ENCODE measurements at regions not wholly inside any gene's neighbourhood (a gene's known extent, or its start where the extent isn't known, plus 50 kb on each side); places are given as distances from the start of the nearest gene placed in this dataset.

DNA sequence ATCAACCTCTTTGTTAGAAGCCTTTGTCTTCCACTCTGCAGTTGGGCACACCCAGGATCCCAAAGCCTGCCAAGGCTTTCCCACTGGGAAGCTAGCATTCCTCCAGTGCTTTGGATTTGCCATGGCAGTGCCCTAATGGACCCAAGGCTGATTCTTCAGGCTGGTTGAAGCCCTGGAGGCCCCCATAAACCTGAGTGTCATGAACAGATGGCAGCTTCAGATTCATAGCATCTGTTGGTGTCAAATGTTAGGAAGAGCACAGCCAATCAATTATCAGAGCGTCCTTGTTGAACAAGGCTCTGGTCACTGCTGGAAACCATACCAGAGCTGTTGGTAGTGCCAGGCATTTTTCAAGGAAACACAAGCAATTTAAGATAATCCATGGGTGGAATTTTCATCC is 241.1 kb upstream of the KLF4 start:
- no peak for DNase-seq

DNA sequence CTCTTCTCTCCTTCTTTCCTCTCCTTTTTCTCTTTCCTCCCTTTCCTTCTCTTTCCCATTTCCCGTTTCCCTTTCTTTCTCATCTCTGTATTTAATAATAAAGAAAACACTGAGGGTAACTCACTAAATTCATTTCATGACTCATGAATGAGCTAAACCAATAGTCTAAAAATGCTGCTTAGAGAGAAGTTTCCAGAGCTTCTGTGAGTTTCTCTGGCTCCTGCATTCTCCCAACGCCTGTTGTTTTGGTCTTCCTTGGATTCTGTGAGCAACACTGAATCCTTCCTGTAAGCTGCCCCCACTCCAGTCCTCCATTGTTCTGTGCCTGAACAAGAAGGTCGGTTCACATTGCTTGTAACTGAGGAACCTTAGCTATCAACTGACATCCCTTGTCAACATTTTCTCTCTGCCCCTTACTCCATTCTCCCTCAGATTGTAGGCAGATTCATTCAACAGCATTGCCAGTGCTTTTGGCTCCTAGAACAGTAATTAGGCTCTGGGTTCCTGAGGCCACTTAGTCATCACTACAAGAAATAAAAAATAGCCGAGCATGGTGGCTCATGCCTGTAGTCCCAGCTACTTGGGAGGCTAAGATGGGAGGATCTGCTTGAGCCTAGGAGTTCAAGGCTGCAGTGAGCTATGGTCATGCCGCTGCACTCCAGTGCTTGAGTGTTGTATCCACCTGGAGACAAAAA is 237.7 kb upstream of the KLF4 start:
- DNase-seq: no peak

DNA sequence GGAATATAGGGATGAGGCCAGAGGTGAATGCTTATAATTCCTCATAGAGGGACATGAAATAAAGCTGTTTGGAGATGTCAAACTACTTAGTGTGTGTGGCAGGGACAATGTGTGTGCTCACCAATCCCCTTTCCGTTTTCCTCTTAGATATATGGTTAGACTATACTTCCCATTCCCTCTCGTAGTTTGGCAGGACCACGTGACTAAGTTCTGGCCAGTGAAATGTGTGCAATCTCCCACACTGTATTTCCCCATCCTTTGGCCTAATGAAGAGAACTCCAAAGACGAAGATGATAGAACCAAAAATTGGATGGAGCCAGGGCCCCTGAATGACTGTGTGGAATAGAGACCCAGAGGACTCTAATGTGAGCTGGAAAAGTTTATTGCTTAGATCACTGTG is 233.4 kb upstream of the KLF4 start:
- DNase-seq: no peak

DNA sequence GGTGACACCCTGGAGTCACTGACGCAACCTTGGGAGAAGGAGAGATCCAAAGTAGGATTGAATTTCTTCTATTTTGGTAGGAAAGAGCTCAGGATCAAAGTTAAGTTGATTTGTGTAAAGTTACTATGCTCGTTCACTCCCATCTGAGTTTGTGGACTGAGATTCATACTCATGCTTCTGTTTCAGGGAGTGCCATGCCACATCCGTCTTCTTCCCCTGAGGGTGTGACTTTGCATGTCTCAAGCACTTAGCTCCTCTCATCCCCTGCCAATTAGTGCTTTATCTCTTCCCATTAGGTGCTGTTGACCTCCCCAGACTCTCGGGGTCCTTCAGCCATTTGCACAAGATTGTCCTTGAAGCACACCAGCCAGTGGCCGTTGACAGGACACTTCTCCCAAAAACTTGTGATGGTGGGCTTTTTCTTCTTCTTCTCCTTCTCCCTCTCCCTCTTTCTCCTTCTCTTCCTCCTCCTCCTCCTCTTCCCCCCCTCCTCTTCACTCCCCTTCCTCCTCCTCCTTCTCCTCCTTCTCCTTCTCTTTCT is 232.2 kb upstream of the KLF4 start:
- no peak for DNase-seq

DNA sequence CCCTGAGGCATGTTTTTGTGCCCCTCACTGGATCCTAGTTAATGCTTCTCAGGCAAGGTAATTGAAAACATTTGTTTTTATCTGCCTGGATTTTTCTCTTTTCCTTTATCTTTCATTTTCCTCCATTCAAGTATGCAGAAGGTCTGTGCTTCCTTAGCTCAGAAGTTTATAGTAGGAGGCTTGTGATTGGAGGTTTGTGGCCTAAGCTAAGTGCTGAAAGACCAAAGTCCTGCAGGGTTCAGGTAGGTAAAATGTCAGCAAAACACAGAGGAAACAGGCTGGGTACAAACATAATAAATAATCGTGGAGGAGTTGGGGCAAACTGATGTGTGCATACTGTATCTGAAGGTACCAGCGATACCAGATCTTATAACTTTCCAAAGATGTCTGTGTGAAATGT is 230.9 kb upstream of the KLF4 start:
- no peak for DNase-seq

DNA sequence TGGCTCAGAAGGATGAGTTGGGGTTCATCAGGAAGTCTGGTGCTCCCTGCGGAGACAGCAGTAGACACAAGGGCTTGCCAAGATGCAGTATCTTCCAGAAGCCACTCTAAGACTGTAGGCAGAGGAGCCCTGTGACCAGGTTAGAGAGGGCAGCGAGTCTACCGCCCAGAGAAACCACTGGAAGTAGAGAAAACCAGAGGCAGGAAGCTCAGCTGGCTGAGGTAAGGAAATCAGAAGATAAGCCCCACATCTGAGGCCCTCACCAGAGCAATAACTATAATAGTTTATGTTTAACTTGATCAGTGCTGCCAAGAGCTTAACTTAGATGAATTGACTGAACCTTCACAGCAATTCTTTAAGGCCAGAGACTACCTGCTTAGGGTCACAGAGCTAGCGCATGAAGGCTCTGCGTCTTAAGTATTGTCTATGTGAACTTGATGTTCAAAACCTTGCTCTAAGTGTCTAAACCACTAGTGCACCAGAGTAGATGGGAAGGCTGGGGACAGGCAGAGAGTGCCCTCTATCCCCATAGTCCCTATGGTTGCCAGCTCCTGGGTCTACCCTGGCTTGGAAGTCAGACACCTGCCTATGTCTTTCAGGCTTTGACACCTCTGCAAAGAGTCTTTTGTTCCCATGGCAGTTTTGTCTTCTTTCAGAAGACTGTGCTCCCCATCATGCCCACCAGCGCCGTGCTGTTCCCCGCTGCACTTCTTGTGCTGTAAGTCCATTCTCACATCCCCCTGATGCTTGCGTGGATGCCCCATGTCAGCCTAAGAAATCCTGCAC is 228.2 kb upstream of the KLF4 start:
- no peak for DNase-seq

DNA sequence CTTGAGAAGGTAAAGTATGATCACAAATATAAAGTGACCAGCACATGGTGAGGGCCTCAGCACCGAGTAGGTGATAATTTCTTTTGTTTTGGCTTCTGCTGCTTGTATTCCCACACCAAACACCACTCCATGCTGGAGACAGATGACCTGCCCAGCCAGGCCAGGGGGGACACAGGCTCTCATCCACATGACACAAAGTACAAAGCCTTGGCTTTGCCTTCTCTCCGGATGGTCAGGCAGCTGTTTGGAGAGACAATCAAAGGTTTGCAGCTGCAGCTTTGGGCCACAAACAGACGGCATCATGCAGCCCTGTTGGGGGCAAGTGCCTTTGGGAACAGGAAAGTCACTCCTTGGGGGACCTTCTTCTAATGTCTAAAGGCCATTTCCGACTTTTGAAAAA is 226.2 kb upstream of the KLF4 start:
- no peak for DNase-seq

DNA sequence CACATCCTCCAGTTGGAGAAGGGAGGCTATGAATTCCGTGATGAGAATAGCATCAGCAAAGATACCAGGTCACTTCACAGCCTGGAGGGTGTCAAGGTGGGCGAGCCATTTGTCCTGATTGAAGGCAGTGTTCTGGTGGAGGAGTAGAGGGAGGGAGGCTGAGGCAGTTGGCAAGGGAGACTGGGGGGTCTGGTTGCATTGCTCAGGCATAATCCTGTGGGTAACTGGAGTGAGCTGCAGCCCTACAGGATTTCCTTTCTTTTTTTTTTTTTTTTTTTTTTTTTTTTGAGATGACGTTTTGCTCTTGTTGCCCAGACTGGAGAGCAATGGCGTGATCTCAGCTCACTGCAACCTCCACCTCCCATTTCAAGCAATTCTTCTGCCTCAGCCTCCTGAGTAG is 223.9 kb upstream of the KLF4 start:
- no peak for DNase-seq

DNA sequence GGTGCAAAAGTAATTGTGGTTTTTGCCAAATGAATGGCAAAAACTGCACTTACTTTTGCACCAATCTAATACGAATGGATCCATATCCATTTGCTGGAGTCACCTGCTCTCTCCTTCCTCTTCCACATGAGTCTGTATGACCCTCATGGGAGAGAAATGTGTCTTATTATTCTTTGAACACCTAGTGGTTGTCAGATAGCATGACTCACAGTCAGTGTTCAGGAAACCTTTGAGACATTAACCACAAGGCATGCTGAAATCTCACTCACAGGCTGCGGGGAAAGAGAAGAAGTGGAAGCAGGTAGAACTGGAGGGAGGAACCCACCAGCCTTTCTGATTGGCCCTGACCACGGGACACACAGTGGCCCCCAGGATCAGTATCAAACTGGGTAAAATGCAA is 222.8 kb upstream of the KLF4 start:
- no peak for DNase-seq

DNA sequence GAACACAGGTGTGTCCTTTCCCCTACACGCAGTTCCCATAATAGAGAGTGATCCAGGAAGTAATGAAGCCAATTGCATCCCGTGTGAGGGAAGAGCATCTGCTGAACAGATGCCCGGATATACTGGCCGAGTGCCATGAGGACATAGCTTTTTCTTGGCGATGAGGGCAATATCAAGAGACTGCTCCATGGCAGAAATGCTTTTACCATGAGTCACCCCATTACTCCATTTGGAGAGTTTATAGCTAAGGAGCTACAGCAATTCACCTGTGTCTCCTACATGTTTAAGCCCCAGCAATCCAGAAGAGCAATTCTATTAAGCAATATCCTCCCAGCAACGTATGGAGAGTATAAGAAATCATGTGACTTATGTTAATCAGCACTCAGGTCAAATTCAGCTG is 222.0 kb upstream of the KLF4 start:
- no peak for DNase-seq

DNA sequence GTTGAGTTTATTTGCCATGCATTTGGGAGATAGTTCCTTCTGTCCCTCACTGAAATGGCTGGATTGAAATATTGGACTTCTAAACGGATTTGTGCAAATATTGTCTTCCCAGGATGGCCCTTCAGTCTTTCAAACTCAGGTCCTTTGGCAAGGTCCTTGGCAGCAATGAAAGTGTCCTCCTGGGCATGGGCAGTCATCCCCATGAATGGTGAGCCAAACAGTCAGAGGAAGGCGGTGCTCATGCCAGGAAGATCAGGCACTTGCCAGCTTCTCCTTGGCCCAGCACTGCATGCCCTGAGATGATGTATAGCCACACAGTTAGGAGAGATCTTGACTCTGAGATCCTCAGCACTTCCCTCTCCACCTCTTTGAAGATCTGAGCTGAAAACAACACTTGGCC is 221.4 kb upstream of the KLF4 start:
- DNase-seq: no peak

DNA sequence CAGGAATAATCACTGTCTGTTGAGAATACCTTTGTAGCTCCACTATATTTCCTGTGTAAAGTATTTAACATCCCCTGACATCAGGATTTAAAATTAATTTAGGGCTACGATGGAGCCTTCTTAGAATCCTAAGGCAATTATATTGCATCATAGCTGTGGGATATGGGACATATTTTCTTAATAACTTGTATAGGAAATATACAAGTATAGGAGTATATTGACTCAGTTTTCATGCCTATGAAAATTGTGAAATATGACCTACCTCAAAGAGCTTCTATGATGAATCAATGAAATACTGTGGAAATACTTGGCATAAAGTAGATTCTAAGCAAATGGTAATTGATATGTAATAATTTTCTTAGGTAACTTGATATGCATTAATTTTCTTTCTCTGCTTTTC is 221.0 kb upstream of the KLF4 start:
- no peak for DNase-seq

DNA sequence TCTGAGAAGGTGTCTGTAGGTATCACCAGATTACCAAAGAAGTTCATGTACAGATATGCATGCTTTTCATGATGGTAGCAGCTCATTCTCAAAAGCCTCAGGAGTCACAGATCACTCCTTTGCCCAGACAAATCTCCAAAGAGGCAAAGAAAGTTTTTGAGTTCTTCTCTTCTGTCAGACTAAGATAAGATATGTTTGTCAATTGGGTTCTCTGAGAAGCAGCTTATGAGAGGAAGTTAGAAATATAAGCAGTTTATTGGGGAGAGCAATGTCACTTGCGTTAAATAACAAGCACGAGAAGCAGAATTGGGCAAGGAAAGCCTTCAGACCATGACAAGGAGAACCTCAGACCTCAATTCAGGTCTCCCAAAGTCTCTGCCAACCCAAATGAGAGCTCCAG is 219.2 kb upstream of the KLF4 start:
- DNase-seq: no peak

DNA sequence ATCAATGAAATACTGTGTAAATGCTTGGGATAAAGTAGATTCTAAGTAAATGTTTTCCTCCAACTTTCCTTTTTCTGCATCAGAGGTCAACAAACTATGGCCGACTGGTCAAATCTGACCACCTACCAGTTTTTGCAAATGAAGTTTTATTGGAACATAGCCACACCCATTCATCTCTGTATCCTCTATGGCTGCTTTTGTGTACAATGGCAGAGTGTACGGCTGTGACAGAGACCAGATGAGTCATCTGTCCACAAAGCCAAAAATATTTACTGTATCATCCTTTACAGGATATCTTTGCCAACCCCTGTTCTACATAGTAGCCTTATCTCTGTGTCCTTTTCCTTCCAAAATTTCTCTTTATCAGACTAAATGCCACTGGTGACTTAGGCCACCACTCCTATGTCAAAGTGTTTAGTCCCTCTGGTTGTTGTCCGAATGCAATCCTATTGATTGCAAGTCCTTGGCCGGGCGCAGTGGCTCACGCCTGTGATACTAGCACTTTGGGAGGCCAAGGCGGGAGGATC is 218.4 kb upstream of the KLF4 start:
- DNase-seq: no peak

DNA sequence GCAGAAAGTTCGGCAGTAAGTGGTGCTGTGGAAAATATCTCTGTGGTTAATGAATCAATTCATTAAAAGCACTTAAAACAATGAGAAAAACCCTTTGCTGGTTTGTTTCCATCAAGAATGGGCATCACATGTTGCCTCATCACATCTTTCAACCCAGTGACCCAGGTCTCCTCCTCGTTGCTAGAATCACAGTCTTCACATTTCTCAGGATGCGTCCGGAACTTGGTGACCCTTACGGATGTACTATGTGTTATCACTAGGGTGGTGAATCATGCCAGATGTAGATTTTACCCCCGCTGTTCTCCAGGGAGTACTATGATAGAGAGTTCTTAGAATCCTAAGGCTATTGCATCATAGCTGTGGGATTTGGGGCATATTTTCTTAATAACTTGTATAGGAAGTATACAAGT is 217.9 kb upstream of the KLF4 start:
- DNase-seq: no peak

DNA sequence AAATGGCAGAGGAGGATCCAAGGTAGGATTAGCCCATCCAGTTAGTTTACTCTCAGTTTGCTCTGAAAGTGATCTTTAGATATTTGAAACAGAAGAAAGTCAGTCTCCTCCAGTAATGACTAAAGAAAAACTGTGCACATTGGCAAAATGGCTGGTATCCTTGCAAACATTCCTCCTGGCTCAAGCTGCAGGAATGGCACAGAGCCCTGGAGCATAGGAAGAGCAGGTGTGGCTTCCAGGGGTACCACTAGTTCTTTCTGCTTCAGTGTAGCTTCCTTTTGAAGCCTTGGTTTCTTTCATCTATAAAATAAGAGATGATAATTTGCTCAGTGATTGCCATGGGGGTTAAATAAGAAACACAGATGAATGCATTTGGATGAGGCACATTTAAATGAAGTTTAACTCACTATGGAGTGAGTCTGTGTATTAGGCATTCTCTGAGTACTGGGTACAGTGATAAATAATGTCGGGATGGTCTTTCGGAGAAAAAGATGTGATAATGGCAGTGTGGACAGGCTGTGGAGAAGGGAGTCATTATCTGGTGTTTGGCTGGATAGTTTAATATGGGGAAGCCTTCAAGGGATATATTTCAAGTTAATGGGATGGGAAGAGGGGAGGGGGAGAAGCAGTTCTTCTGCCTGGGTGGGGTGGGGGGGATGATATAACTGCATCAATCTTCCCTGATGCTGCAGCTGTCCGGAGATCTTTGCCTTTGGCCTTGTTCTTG is 217.3 kb upstream of the KLF4 start:
- no peak for DNase-seq

DNA sequence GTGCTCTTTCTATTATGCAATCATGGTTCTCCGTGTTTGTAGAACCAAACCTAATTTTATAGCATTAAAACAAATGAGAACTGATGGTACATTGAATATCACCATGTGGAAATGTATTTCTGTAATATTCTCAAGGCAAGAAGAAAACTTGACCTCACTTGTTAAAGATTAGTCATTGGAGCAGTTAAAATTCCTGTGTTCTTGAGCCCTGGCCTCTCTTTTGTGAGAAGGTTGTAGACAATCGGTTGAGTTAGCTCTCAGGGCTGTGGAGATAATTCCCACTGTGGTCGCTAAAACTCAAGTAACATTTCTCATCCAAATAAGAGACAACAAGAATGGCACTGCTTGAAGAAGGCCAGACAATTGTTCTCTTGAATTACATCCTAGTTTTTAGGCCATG is 216.0 kb upstream of the KLF4 start:
- DNase-seq: no peak

DNA sequence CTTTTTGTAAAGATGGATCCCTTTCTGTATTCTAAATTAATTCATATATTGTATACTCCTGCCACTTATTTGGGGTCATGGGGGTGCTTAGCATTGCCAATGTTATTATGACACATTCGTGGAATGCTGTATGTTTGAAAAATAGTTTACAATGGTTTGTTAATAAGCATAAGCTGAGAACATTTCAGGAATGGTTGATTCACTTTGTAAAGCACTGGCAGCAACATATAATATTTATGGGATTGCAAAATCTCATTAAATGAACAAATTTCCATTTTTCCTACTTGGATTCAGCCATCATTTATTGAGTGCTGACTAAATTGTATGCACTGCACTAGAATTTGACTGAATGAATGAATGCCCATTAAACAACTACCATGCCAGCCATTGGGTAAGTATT is 215.2 kb upstream of the KLF4 start:
- DNase-seq: no peak

DNA sequence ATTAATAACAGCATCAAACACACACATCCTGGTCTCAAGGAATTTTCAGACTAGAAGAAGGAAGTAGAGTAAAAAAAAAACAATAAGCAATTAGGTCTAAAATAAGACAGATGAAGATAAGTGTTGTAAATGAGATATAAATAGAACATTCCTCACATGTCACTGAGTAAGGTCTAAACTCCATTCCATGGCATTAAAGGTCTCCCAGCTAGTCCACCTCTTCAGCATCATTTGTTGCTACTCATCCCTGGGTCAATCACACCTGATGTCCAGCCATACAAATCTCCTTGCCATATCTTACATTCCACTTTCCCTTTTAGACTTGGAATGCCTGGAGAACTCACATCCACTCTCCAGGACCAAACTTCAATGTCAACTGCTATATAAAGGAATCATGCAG is 214.1 kb upstream of the KLF4 start:
- no peak for DNase-seq

DNA sequence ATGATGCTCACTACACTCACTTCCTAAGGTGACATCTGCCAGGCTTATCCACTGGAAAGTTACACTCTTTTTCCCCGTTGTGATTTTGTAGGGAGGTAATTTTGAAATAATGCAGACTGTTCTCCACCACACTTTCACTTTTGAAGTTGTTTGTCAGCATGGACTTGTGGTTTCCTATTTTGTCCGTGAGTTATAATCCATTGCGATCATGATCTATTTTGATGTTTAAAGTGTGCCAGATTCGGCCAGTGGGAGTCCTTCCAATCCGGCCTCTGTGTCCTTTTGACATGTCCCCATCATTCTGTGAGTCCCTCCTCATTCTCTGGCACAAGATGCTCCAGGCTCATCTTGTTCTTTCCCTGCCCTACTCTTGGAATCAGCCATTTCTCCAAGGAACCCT is 211.3 kb upstream of the KLF4 start:
- DNase-seq: no peak

DNA sequence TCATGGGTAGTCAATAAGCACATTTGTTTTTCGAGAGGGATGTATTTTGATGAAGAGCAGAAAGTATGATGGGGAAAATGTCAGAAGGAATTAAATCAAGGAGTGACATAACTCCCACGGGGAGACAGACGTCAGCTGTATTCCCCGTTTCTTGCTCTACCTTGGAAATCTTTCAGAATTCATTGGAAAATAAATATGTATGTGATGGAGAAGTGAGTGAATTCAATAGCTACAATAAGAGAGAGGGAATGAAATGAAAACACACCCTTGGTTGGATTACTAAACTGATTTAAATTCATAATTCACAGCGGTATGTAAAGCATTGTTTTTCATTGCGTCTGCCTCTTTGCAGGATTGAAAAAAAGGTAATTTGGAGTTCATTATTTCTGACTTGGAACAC is 209.7 kb upstream of the KLF4 start:
- DNase-seq: no peak

DNA sequence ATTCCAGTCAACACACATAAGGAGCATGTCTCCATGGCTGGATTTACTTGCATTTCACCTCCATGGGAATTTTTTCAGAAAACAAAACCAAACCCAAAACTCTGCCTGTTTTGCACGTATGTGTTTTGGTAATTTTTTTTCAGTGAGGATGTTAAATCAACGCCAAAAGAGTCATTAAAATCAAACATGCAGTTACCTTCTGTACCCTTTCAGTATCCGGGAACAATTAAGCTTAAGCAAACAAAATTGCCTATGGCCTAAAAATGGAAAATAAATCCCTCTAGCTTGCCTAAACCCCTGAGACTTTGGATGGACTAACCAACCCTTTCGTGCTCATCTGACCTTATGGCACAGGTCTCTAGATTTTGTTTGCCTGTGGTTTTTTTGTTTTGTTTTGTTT is 209.2 kb upstream of the KLF4 start:
- DNase-seq: no peak

DNA sequence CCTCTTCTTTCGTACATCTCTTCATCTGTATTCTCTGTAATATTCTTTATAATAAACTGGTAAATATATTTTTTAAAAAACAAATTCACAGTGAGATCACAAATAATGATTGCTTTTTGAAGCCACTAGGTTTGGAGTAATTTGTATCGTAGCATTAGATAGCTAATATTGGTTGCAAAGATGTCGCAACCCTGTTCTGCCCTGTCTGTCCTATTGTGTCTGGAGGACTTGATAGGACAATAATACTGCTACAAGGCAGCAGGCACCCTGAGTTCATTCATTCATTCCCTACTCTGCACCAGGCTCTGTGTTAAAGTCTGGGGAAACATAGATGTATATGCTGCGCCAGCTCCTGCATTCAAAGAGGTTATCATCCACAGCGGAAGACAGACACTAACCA is 206.7 kb upstream of the KLF4 start:
- no peak for DNase-seq

DNA sequence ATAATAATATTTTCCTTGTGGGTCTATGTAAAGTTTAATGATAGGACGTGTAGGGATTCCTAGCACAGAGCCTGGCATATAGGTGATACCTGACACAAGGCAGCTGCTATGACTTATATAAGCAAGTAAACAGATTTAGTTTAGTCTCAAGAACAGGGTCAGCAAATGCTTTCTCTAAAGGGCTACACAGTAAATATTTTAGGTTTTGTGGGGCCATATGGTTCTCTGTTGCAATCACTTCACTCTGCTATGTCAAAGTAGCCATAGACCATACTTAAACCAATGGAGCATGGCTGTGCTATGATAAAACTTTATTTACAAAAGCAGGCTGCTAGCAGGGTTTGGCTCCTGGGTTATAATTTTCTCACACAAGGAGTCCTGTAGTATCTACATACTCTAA is 204.8 kb upstream of the KLF4 start:
- no peak for DNase-seq
